Gastroesophageal sphincter (tissue), 3 donors: ENCODE measurements at regions not wholly inside any gene's neighbourhood (a gene's known extent, or its start where the extent isn't known, plus 50 kb on each side); places are given as distances from the start of the nearest gene placed in this dataset.

Experiments
- CTCF ChIP-seq, 4 experiments: fragments of 200-600 bp in 2 of 4; fragments of 450-650 bp in 2 of 4; sonication (generic) in 1 of 4; IDR thresholded peaks; one replicate each; pipeline ENCODE4 v1.5.1; 2017 to 2019; ENCODE audit warnings: antibody characterized with exemption in 4 of 4, mild to moderate bottlenecking in 2 of 4, moderate library complexity in 2 of 4
- POLR2A ChIP-seq, 2 donors: fragments of 450-650 bp; IDR thresholded peaks; one replicate each; pipeline ENCODE4 v1.6.1; 2017; ENCODE audit warnings: antibody characterized with exemption in 2 of 2, mild to moderate bottlenecking in 2 of 2, moderate library complexity in 1 of 2
- POLR2AphosphoS5 ChIP-seq: sonication (generic); formaldehyde crosslinking; IDR thresholded peaks from one replicate; pipeline ENCODE4 v1.6.1; 2017; ENCODE audit warnings: antibody characterized with exemption

- TF ChIP-seq CTCF (IDR thresholded peaks at IDR 0.05) (no peak), POLR2A (IDR thresholded peaks at IDR 0.05) (no peak), POLR2AphosphoS5 (no peak)
These were observed 106.3 kb upstream of the EOLA2 start for GRCh38 chrX:150044556-150044955.
